D721Med (cell line): ENCODE measurements at regions not wholly inside any gene's neighbourhood (a gene's known extent, or its start where the extent isn't known, plus 50 kb on each side); places are given as distances from the start of the nearest gene placed in this dataset.

Source experiments
- DNase-seq: peaks from one replicate; pipeline ENCODE4 v3.0.0; 2011; ENCODE audit warnings: low spot score; ENCODE audit not compliant: insufficient read length
- FAIRE-seq: peaks from 2 replicates; lab custom pipeline; 2011; peaks lifted over from hg19 to GRCh38; lab: Jason Lieb, UNC
- TF ChIP-seq, protein P1 (sequence below): IDR thresholded peaks from 2 replicates; pipeline ENCODE4 v1.5.1; 2012; ENCODE audit warnings: mild to moderate bottlenecking, control low read depth; ENCODE audit not compliant: insufficient read depth; ENCODE audit errors: missing control alignments

DNA sequence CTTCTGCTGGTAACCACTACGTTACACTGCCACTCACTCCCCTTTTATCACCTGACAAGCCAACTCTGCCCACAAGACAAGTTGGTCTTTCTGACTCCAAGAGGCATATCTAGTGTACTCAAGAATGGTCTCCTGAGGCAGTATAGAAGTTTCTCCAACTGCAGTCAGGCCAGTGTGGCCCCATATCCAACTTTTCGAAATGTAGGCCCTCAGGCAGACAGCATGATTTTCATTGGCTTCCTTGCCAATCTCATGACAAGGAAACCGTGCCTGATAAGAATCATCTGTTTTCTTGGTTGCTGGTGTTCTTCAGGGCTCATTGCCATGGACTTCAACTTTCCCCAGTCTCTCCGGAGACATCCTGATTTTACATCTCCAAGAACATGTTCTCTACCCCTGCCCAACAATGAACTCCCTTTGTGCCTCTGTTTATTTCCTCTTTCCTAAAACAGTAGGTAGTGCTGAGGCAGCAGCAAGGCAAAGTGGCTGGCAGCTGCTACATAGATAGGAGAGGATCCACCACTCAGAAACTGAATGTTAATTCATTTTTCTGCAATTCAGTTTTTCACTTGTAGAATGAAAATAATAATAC lies 62.6 kb upstream of the SEMA6A start:
- DNase-seq (no peak), FAIRE-seq (no peak)
- TF ChIP-seq, protein P1, sequence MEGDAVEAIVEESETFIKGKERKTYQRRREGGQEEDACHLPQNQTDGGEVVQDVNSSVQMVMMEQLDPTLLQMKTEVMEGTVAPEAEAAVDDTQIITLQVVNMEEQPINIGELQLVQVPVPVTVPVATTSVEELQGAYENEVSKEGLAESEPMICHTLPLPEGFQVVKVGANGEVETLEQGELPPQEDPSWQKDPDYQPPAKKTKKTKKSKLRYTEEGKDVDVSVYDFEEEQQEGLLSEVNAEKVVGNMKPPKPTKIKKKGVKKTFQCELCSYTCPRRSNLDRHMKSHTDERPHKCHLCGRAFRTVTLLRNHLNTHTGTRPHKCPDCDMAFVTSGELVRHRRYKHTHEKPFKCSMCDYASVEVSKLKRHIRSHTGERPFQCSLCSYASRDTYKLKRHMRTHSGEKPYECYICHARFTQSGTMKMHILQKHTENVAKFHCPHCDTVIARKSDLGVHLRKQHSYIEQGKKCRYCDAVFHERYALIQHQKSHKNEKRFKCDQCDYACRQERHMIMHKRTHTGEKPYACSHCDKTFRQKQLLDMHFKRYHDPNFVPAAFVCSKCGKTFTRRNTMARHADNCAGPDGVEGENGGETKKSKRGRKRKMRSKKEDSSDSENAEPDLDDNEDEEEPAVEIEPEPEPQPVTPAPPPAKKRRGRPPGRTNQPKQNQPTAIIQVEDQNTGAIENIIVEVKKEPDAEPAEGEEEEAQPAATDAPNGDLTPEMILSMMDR, result no peak

- no peak for DNase-seq
- TF ChIP-seq, protein P1, result no peak
- FAIRE-seq, result no peak
Measured at GRCh38 chr5:116632890-116633289, 58.3 kb upstream of the SEMA6A start.

DNA sequence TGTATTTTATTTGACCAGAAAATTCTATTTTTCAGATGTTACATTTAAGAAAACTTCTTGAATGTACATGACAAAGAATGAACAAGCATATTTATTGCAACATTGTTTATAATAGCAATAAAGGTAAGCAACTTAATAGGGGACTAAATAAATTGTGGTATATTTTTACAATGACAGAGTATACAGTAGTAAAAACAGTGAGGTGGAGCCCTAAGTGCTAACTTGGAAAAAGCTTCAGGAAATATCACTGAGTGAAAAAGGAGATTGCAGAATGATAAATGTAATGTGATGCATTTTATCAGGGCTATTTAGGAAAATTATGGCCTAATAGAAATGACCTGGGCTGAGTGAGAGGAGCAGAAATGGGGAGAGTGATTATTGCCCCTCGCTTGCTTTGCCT lies 56.5 kb upstream of the SEMA6A start:
- DNase-seq (no peak), FAIRE-seq (no peak)
- TF ChIP-seq, protein P1, result no peak

- FAIRE-seq (no peak), DNase-seq (no peak)
- TF ChIP-seq, protein P1, result no peak
Measured at GRCh38 chr5:116629168-116629567, 54.5 kb upstream of the SEMA6A start.

DNA sequence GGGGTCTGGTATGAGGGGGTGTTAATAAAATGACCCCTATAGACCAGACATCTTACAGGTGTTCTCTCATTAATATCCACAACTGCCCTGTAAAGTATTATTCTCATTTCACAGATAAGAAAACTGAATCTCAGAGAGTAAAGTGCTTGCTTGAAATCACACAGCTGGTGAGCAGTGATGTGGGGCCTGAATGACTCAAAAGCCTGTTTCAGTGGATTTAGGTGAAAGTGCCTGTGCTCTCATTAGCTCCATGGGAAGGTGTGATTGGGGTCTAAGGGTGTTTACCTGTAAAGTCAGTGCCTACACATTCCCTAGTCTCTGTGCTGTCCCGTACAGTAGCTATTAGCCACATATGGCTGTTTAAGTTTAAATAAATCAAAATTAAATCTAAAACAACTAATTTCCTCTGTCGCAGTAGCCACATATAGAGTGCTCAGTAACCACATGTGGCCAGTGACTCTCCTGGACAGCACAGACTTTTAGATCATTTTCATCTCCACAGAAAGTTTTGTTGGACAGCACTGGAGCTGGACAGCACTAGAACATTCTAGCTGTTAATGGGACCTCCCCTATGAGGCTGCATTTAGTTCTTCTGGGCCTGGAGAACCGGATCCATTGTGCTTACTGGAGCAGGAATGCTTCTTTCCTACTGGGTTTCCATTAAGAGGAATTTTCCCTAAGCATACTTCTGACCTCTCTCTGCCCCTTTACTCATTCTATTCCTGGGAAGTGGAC lies 52.5 kb upstream of the SEMA6A start:
- no peak for FAIRE-seq
- TF ChIP-seq, protein P1, result no peak
- DNase-seq, result no peak

GRCh38 chr5:116626272-116626723 lies 51.7 kb upstream of the SEMA6A start:
- TF ChIP-seq, protein P1, result no peak
- no peak for DNase-seq
- FAIRE-seq, result no peak
